CD14-positive monocyte (primary cell): ENCODE measurements at regions not wholly inside any gene's neighbourhood (a gene's known extent, or its start where the extent isn't known, plus 50 kb on each side); places are given as distances from the start of the nearest gene placed in this dataset.

Experiments used
- DNase-seq, 3 donors: peaks; one replicate each; pipeline ENCODE4 v3.0.0-alpha.2; 2011 to 2022
- H2AFZ ChIP-seq: 2 replicates; pipeline ENCODE4 v1.6.0; 2012; ENCODE audit warnings: mild to moderate bottlenecking, low read depth, low read length, inconsistent platforms; ENCODE audit not compliant: insufficient read depth, poor library complexity, severe bottlenecking
- H3K27ac ChIP-seq, 2 donors: 1 replicate in 1 of 2; 2 replicates in 1 of 2; pipeline ENCODE4 v1.5.1; 2012 to 2013; ENCODE audit warnings: low read length in 2 of 2, control low read depth in 1 of 2, inconsistent platforms in 1 of 2, low read depth in 1 of 2, mild to moderate bottlenecking in 1 of 2
- H3K27me3 ChIP-seq, 2 donors: one replicate each; pipeline versions ENCODE4 v1.6.0 to v1.6.1; 2011 to 2013; ENCODE audit warnings: low read length in 2 of 2; ENCODE audit not compliant: control insufficient read depth in 2 of 2, insufficient read depth in 2 of 2
- H3K36me3 ChIP-seq, 2 donors: replicated peaks in 1 of 2; 1 replicate in 1 of 2; 2 replicates in 1 of 2; pipeline versions ENCODE4 v1.5.1 to v1.6.1; 2012 to 2013; ENCODE audit warnings: low read length in 2 of 2, control low read depth in 1 of 2, inconsistent platforms in 1 of 2, mild to moderate bottlenecking in 1 of 2; ENCODE audit not compliant: insufficient read depth in 2 of 2, control insufficient read depth in 1 of 2
- H3K4me1 ChIP-seq, 2 donors: 1 replicate in 1 of 2; 2 replicates in 1 of 2; pipeline versions ENCODE4 v1.5.1 to v1.6.1; 2012 to 2013; ENCODE audit warnings: low read length in 2 of 2, control low read depth in 1 of 2, inconsistent platforms in 1 of 2, mild to moderate bottlenecking in 1 of 2, moderate library complexity in 1 of 2; ENCODE audit not compliant: insufficient read depth in 2 of 2, control insufficient read depth in 1 of 2
- H3K4me2 ChIP-seq: replicated peaks from 2 replicates; pipeline ENCODE3; 2012; ENCODE audit warnings: low read length, moderate library complexity, mild to moderate bottlenecking; ENCODE audit not compliant: poor library complexity, severe bottlenecking; ENCODE audit errors: extremely low read depth
- H3K4me3 ChIP-seq, 3 experiments: fragments of 200-600 bp in 1 of 3; sonication (generic) in 1 of 3; replicated peaks in 1 of 3; 1 replicate in 2 of 3; 2 replicates in 1 of 3; pipeline ENCODE4 v1.5.1; 2011 to 2013; ENCODE audit warnings: low read length in 3 of 3, mild to moderate bottlenecking in 3 of 3, control low read depth in 2 of 3, low read depth in 2 of 3, inconsistent platforms in 1 of 3, moderate library complexity in 1 of 3
- H3K79me2 ChIP-seq: 2 replicates; pipeline ENCODE4 v1.6.0; 2012; ENCODE audit warnings: mild to moderate bottlenecking, control low read depth, inconsistent platforms, low read length, moderate library complexity; ENCODE audit not compliant: insufficient read depth
- H3K9ac ChIP-seq: 2 replicates; pipeline ENCODE4 v1.6.0; 2017; ENCODE audit warnings: low read length, mild to moderate bottlenecking; ENCODE audit not compliant: insufficient read depth, poor library complexity, severe bottlenecking
- H3K9me3 ChIP-seq, 2 donors: replicated peaks in 1 of 2; 1 replicate in 1 of 2; 2 replicates in 1 of 2; pipeline versions ENCODE4 v1.5.1 to v1.6.1; 2012 to 2013; ENCODE audit warnings: low read length in 2 of 2, control low read depth in 1 of 2; ENCODE audit not compliant: control insufficient read depth in 1 of 2, insufficient read depth in 1 of 2
- H4K20me1 ChIP-seq: 2 replicates; pipeline ENCODE4 v1.6.0; 2012; ENCODE audit warnings: mild to moderate bottlenecking, low read length, control low read depth, moderate library complexity; ENCODE audit not compliant: insufficient read depth
- H3K27ac Mint-ChIP-seq, 7 donors: one replicate each; pipeline ENCODE4 v1.8.0; 2020; ENCODE audit warnings: mild to moderate bottlenecking in 7 of 7, mixed read lengths in 7 of 7, moderate library complexity in 6 of 7, inconsistent platforms in 2 of 7
- H3K27me3 Mint-ChIP-seq, 3 donors: one replicate each; pipeline ENCODE4 v1.8.0; 2021 to 2022; ENCODE audit warnings: low read depth in 3 of 3, mild to moderate bottlenecking in 3 of 3, mixed read lengths in 3 of 3, moderate library complexity in 3 of 3, inconsistent platforms in 1 of 3
- H3K36me3 Mint-ChIP-seq, 2 donors: one replicate each; pipeline ENCODE4 v1.8.0; 2020; ENCODE audit warnings: mixed read lengths in 2 of 2, inconsistent platforms in 1 of 2, mild to moderate bottlenecking in 1 of 2
- H3K4me1 Mint-ChIP-seq: one replicate; pipeline ENCODE4 v1.8.0; 2020; ENCODE audit warnings: mild to moderate bottlenecking, mixed read lengths
- H3K4me3 Mint-ChIP-seq, 2 donors: one replicate each; pipeline ENCODE4 v1.8.0; 2020; ENCODE audit warnings: mild to moderate bottlenecking in 2 of 2, mixed read lengths in 2 of 2, moderate library complexity in 1 of 2
- H3K9me3 Mint-ChIP-seq, 7 donors: one replicate each; pipeline ENCODE4 v1.8.0; 2020 to 2022; ENCODE audit warnings: mixed read lengths in 7 of 7, mild to moderate bottlenecking in 6 of 7, moderate library complexity in 6 of 7, inconsistent platforms in 2 of 7
- CTCF ChIP-seq: fragments of 200-600 bp; IDR thresholded peaks from one replicate; pipeline ENCODE4 v1.8.0; 2022; ENCODE audit warnings: antibody characterized with exemption, mild to moderate bottlenecking
- WGBS: methylation state at CpG from one replicate; pipeline ENCODE4 v1.1.5; 2013; ENCODE audit warnings: missing lambda C conversion rate; ENCODE audit not compliant: insufficient coverage; 5-methylcytosine and 5-hydroxymethylcytosine counted together
- intact Hi-C, 2 donors: fragments of 100-400 bp; cut with micrococcal nuclease; formaldehyde crosslinking; loops; one replicate each; pipeline versions ENCODE4 v1.15.0 to v1.15.1; 2023

- Mint-ChIP-seq H3K4me3 (no peak overlapping the region), H3K27ac (peak overlapping the region in 1 of 7 donors; percentile 30), H3K36me3 (no peaks in the 10 kb centered on the region), H3K9me3 (no peaks in the 10 kb centered on the region), H3K27me3 (peaks cover 1 to 5% (median 2%) of the 10 kb centered on the region in 3 donors), H3K4me1 (no peaks in the 10 kb centered on the region)
- Histone ChIP-seq H3K4me2 (no peak overlapping the region), H3K27ac (no peak overlapping the region), H3K4me3 (no peak overlapping the region), H3K36me3 (no peaks in the 10 kb centered on the region), H3K9ac (no peak overlapping the region), H2AFZ (no peak overlapping the region), H3K79me2 (no peaks in the 10 kb centered on the region), H3K27me3 (no peaks in the 10 kb centered on the region), H4K20me1 (no peaks in the 10 kb centered on the region), H3K9me3 (no peaks in the 10 kb centered on the region), H3K4me1 (no peaks in the 10 kb centered on the region)
- DNase-seq, result no peak
- intact Hi-C loops, result no loop called here
- WGBS, result 64% methylated on average over 9 of the region's 10 CpGs
- peak; percentile 57 for TF ChIP-seq CTCF
Observed at GRCh38 chr2:23312996-23313606, 71.9 kb upstream of the KLHL29 start.

GRCh38 chr2:23314687-23315086, 70.3 kb upstream of the KLHL29 start:
- Histone ChIP-seq H3K4me2 (no peak overlapping the region), H3K36me3 (no peaks in the 10 kb centered on the region), H3K4me3 (no peak overlapping the region), H3K9ac (no peak overlapping the region), H3K4me1 (no peaks in the 10 kb centered on the region), H3K79me2 (no peaks in the 10 kb centered on the region), H3K27me3 (no peaks in the 10 kb centered on the region), H4K20me1 (no peaks in the 10 kb centered on the region), H2AFZ (no peak overlapping the region), H3K9me3 (no peaks in the 10 kb centered on the region), H3K27ac (no peak overlapping the region)
- Mint-ChIP-seq H3K9me3 (no peaks in the 10 kb centered on the region), H3K36me3 (no peaks in the 10 kb centered on the region), H3K27ac (no peak overlapping the region), H3K4me1 (no peaks in the 10 kb centered on the region), H3K4me3 (no peak overlapping the region), H3K27me3 (peaks cover 2 to 6% (median 2%) of the 10 kb centered on the region in 3 donors)
- no peak for DNase-seq
- 94% methylated on average over 2 of the region's 3 CpGs for WGBS
- TF ChIP-seq CTCF, result no peak
- intact Hi-C loops, result no loop called here
